GM18502 (cell line): ENCODE measurements at regions not wholly inside any gene's neighbourhood (a gene's known extent, or its start where the extent isn't known, plus 50 kb on each side); places are given as distances from the start of the nearest gene placed in this dataset.
"Not testable (repeated sequence)": the region's sequence is repeated elsewhere in the genome, so short reads cannot be mapped to it uniquely, and the experiment has no call there.

Source experiments
- ATAC-seq: cut with Tn5 transposase; IDR thresholded peaks from one replicate; pipeline ENCODE4 v1.9.1; 2021; ENCODE audit warnings: mild to moderate bottlenecking; ENCODE audit not compliant: unreplicated experiment, poor library complexity

GRCh38 chr18:14460364-14460763 is 83.0 kb downstream of the POTEC start:
- ATAC-seq = not testable (repeated sequence)

- not testable (repeated sequence) for ATAC-seq
These were observed 83.6 kb downstream of the POTEC start for GRCh38 chr18:14459826-14460225.

- ATAC-seq = not testable (repeated sequence)
These were observed 85.1 kb downstream of the POTEC start for GRCh38 chr18:14458009-14458945.

GRCh38 chr18:14450637-14451009 is 92.8 kb downstream of the POTEC start:
- ATAC-seq = not testable (repeated sequence)

GRCh38 chr18:14449995-14450636 is 93.3 kb downstream of the POTEC start:
- not testable (repeated sequence) for ATAC-seq

- ATAC-seq = not testable (repeated sequence)
These were observed 94.3 kb downstream of the POTEC start for GRCh38 chr18:14449062-14449461.

GRCh38 chr18:14447715-14448114 is 95.7 kb downstream of the POTEC start:
- ATAC-seq = not testable (repeated sequence)

- ATAC-seq = not testable (repeated sequence)
These were observed 107.9 kb downstream of the POTEC start for GRCh38 chr18:14435460-14435859.

- ATAC-seq = not testable (repeated sequence)
These were observed 111.0 kb downstream of the POTEC start for GRCh38 chr18:14432371-14432770.

GRCh38 chr18:14431031-14431521 is 112.3 kb downstream of the POTEC start:
- ATAC-seq = not testable (repeated sequence)

GRCh38 chr18:14415806-14416205 is 127.6 kb downstream of the POTEC start:
- not testable (repeated sequence) for ATAC-seq

- ATAC-seq = not testable (repeated sequence)
These were observed 128.0 kb downstream of the POTEC start for GRCh38 chr18:14415399-14415798.

GRCh38 chr18:14395533-14395932 is 147.9 kb downstream of the POTEC start:
- not testable (repeated sequence) for ATAC-seq

GRCh38 chr18:14393563-14394103 is 149.8 kb downstream of the POTEC start:
- not testable (repeated sequence) for ATAC-seq

GRCh38 chr18:14392604-14393003 is 150.8 kb downstream of the POTEC start:
- ATAC-seq = not testable (repeated sequence)

- ATAC-seq = not testable (repeated sequence)
These were observed 158.4 kb downstream of the POTEC start for GRCh38 chr18:14384961-14385360.

GRCh38 chr18:14382666-14383065 is 160.7 kb downstream of the POTEC start:
- not testable (repeated sequence) for ATAC-seq

- not testable (repeated sequence) for ATAC-seq
These were observed 163.9 kb downstream of the POTEC start for GRCh38 chr18:14379489-14379888.

- ATAC-seq = not testable (repeated sequence)
These were observed 165.0 kb downstream of the POTEC start for GRCh38 chr18:14378376-14378775.

- ATAC-seq = not testable (repeated sequence)
These were observed 182.1 kb downstream of the POTEC start for GRCh38 chr18:14361346-14361745.
